NOMO-1 (cell line): ENCODE measurements at regions not wholly inside any gene's neighbourhood (a gene's known extent, or its start where the extent isn't known, plus 50 kb on each side); places are given as distances from the start of the nearest gene placed in this dataset.
"Not testable (repeated sequence)": the region's sequence is repeated elsewhere in the genome, so short reads cannot be mapped to it uniquely, and the experiment has no call there.

Experiments used
- DNase-seq, 2 experiments: peaks; one replicate each; lab custom pipeline; 2025; ENCODE audit not compliant: unreplicated experiment in 2 of 2; lab: John Stamatoyannopoulos, UW

DNA sequence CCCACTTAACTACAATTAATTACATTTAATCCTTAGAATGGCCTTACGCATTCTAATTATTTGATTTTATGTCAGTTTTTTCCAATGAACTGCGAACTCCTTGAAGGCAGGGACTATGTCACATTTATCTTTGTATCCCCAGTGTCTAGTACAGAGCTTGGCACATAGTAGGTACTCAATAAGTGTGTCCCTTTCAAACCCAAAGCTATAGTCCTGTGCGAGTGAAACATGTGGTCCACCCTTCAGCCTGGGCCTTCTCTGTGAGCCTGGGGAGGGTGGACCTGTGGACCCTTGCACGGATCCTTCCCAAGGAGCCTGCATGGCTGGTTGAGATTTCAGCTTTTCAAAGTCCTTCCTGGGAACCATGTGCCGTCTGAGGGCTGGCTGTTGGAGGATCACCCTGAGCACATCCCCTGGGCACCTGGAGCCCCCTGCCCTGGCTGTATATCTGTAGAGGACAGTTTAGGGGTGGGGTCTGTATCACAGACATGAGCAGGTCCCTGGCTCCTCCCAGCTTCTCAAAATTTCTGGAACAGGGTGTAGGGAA lies 103.1 kb downstream of the IER5 start:
- DNase-seq: no peak

- no peak for DNase-seq
Measured at GRCh38 chr1:181192316-181192715, 103.8 kb downstream of the IER5 start.

GRCh38 chr1:181202986-181203555 lies 114.6 kb downstream of the IER5 start:
- DNase-seq: no peak

DNA sequence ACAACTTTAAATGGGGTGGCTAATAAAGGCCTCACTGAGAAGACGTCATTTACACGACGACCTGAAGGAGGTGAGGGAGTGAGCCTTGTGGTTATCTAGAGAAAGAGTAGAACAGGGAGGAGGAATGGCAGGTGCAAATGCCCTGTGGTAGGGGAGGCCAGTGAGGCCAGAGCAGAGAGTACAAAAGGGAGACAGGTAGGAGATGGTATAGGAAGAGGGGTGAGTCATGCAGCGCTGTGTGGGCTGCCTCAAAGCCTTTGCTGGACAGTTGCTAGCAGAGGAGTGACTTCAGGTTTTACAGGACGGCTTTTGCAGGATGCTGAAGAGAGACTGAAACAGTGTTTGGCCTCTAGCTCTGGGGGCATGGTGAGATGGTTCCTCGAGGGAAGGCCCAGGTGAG lies 116.0 kb downstream of the IER5 start:
- no peak for DNase-seq

- no peak for DNase-seq
Measured at GRCh38 chr1:181205901-181206300, 117.4 kb downstream of the IER5 start.

DNA sequence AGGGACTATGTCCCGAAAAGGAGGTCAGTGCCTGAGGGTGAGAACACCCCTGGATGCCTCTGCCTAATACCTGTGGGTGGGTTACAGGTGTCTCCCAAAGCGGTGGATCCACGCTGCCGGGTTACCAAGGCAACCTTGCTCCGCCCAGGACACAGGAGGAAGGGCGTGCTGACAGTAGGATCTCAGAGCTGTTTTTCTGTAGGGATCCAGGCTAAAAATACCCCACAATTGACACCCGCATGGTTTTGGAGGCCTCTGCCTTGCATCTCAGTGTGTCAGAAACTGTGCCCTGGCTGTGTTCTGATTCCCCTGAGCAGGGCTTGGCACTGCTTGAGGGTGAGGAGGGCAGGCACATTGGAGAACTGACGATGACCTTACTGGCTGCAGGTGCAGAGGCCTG lies 118.0 kb downstream of the IER5 start:
- DNase-seq: no peak

DNA sequence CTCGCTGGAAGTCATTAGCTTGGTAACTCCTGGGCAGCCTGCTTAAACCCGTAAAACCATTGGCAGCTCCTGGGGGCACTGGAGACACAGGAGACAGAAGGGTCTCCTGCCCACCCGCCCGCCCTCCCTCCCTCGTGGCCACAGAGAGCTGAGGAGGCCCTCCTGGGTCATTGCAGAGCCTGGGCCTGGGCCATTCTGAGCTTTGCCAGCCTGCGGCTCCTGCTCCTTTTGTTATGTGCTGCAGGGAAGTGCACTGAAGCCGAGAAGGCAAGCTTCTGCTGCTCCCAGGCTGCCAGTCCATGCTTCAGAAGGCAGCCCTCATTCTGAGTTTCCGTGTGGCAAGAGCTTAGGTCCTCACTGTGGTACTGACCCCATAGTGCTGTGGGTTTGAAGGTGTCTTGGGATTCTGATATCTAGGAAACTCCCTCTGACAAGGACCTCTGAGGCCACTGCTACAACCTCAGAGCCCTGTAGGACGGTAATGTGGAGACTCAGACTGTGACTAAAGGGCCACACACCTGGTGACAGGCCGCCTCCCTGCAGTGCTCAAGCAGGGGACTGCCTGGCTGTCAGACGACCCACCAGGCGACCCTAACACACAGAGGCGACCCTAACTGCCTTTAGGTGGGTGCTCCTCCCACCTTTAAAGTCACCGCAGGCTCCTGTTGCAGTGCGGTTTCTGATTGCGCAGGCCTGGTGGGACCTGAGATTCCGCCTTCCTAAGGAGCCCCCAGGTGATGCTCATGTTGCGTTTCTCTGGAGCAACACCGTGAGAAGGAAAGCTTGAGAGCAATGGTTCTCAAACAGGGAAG lies 118.7 kb downstream of the IER5 start:
- no peak for DNase-seq

- no peak for DNase-seq
Measured at GRCh38 chr1:181208083-181208482, 119.6 kb downstream of the IER5 start.

DNA sequence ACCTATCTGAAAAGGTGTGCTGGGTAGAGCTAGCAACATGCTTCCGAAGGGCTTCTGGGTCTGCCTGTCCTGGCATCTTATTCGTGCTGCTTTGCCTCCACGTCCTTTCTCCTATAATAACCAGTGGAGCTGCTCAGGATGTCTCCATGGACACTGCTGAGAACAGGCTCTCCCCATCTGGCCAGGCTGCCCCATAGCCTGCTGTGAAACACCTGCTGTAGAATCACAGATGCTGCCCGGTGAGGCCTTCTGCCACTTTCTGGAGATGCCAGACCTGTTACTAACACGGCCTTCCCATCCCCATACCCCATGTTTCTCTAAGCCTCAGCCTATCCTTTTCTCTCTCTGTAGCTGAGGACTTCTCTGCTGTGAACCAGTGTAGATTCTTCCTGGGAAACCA lies 120.5 kb downstream of the IER5 start:
- no peak for DNase-seq

DNA sequence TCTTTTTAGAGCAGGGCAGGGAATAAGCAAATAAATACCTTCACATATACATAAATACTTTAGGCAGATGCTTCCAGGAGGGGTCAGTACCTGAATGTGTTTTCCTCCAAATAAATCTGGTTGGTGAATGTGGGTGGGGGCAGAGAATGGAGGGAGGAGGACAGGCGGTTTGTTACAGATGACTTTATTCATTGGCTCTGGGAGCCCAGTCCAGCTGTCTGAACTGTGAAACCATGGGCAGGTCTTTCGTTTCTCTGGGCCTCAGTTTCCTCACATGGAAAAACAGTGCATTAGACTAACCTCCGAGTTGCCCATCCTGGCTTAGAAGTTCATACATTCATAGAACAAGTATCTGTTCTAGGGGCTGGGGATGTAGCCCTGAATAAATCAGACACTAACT lies 124.6 kb downstream of the IER5 start:
- no peak for DNase-seq

DNA sequence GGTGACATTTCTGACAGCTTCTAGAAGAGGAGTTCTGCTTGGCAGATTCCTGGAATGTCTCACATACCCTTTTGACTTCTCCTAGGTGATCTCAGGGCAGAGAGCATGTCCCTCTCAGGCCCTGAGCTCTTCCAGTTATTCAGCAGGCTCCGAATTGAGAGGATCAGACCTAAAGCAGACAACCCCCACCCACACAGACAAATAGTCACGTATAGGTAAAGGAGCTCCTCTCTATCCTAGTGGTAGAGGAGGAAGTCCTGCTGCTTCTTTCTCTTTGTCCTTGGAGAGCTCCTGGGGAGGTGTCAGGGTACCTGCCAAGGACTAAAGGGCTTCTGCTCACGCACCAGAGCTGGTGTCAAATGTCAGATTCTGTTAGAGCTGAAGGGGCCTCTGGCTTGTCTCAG lies 128.1 kb downstream of the IER5 start:
- DNase-seq: no peak

- no peak for DNase-seq
Measured at GRCh38 chr1:181219938-181220337, 131.4 kb downstream of the IER5 start.

DNA sequence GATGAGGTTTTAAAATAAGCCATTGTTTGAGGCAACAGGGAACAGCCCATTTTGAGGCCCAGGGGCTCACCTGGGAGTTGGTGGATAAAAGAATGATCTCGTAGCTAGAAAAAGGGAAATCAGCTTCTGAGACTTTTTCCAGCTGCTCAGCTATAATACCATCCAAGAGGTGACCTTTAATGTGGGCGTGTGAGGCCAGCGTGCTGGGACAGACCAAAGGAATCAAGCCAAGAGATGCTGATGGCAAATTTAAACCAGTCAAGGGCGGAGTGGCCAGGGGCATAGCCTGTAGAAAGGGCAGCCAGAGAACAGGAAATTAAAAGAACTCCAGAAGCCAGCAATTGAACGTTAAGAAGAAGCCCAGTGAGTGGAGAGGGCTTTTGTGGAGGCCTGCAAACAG lies 132.6 kb downstream of the IER5 start:
- DNase-seq: no peak

DNA sequence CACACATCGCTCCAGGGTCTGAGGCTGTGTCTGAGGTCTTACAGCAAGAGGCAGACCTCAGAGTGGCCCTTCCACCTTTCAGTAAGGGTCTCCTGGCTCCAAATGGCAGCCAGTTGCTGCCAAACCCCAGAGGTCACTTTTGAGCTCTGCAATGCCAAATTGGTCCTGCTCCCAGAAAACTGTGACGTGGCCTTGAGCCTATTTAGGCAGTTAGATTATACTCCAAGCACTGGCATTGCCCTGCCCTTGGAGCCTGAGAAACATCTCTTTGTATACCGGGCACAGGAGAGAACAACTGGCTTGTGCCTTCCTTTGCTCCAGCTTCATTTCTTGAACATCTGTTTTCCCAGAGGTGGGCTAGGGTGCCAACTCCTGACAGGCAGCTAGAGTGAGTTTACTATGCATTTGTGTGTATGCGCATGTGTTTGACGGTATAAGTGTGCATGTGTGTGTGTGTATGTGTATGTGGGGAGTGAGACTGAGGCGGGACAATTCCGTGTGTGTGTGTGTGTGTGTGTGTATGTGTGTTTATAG lies 134.5 kb downstream of the IER5 start:
- DNase-seq: no peak

- not testable (repeated sequence) for DNase-seq
Measured at GRCh38 chr1:181226728-181227127, 138.2 kb downstream of the IER5 start.

- DNase-seq: no peak
Measured at GRCh38 chr1:181239086-181239485, 150.6 kb downstream of the IER5 start.

DNA sequence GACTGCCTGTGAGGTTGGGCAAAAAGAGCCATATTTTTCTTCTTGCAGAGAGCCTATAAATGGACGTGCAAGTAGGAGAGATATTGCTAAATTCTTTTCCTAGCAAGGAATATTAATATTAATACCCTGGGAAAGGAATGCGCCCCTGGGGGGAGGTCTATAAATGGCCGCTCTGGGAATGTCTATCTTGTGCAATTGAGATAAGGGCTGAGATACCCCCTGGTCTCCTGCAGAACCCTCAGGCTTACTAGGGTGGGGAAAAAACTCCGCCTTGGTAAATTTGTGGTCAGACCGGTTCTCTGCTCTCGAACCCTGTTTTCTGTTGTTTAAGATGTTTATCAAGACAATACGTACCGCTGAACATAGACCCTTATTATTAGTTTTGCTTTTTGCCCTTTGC lies 157.8 kb downstream of the IER5 start:
- not testable (repeated sequence) for DNase-seq

GRCh38 chr1:181248361-181248760 lies 159.9 kb downstream of the IER5 start:
- not testable (repeated sequence) for DNase-seq

- no peak for DNase-seq
Measured at GRCh38 chr1:181249186-181249585, 160.7 kb downstream of the IER5 start.

- DNase-seq: no peak
Measured at GRCh38 chr1:181250038-181250437, 161.5 kb downstream of the IER5 start.

DNA sequence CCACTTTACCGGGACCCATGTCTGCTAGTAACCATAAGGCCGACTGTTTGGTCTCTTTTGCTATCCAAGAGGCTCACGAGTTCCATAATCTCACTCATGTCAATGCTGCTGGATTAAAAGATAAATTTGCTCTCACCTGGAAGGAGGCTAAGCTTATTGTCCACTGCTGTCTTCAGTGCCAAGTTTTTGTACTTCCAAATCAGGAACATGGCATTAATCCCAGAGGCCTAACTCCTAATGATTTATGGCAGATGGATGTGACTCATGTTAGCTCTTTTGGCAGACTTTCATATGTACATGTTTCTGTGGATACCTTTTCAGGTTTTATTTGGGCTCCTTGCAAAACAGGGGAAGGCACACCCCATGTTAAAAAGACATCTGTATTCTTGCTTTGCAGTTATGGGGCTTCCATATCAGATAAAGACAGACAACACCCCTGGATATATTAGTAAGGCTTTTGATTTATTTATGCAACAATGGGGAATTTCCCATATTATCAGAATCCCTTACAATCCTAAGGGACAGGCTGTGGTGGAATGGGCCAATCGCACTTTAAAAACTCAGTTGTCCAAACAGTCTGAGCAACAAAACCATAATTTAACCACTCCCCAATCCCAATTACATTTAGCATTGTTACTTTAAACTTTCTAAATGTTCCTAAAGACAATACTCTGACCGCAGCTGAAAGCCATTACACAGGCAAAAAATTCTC lies 162.7 kb downstream of the IER5 start:
- no peak for DNase-seq
